ENCODE measurements at regions not wholly inside any gene's neighbourhood (a gene's known extent, or its start where the extent isn't known, plus 50 kb on each side); places are given as distances from the start of the nearest gene placed in this dataset.

DNA sequence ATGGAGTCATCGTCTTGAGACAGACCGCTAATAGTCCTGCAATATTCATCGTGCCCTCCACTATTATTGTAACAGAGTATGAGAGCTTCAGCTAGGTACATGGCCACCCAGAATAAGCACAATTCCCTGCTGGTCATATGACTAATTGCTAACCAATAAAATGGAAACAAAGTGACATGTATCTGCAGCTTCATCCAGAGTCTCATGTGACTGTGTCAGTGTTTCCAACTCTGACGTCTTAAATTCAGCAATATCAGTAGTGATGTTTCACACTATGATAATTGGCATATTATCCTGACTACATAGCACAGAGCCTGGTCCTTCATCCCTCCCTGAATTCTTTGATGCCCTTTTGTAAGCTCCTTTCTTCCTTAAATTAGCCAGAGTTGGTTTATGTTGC lies 167.4 kb downstream of the RPS29 start:
- no peaks in the 10 kb centered on the region for H3K79me2 ChIP-seq (ENCODE audit: insufficient read depth, low read length)
- Mint-ChIP-seq H3K27ac (no peak overlapping the region), H3K4me3 (no peak overlapping the region), H3K4me1 (no peaks in the 10 kb centered on the region), H3K27me3 (ENCODE audit: low read depth in 3 of 3) (peaks cover 0 to 6% (median 2%) of the 10 kb centered on the region in 3 donors), H3K9me3 (peaks cover 0 to 3% (median 0%) of the 10 kb centered on the region in 7 donors), H3K36me3 (no peaks in the 10 kb centered on the region)
- no peaks in the 10 kb centered on the region for H3K36me3 ChIP-seq (replicated peaks in 1 of 2; ENCODE audit: control insufficient read depth in 1 of 2, insufficient read depth in 2 of 2, low read length in 2 of 2)
- WGBS (ENCODE audit: insufficient coverage), result 67% methylated on average over 1 of the region's 4 CpGs
- no peak overlapping the region for H3K9ac ChIP-seq (ENCODE audit: insufficient read depth, low read length, poor library complexity, severe bottlenecking)
- no peak for DNase-seq
- TF ChIP-seq, protein P1, sequence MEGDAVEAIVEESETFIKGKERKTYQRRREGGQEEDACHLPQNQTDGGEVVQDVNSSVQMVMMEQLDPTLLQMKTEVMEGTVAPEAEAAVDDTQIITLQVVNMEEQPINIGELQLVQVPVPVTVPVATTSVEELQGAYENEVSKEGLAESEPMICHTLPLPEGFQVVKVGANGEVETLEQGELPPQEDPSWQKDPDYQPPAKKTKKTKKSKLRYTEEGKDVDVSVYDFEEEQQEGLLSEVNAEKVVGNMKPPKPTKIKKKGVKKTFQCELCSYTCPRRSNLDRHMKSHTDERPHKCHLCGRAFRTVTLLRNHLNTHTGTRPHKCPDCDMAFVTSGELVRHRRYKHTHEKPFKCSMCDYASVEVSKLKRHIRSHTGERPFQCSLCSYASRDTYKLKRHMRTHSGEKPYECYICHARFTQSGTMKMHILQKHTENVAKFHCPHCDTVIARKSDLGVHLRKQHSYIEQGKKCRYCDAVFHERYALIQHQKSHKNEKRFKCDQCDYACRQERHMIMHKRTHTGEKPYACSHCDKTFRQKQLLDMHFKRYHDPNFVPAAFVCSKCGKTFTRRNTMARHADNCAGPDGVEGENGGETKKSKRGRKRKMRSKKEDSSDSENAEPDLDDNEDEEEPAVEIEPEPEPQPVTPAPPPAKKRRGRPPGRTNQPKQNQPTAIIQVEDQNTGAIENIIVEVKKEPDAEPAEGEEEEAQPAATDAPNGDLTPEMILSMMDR (IDR thresholded peaks at IDR 0.05), result no peak
- H2AFZ ChIP-seq (ENCODE audit: insufficient read depth, low read depth, low read length, poor library complexity, severe bottlenecking), result no peak overlapping the region
- no peaks in the 10 kb centered on the region for H3K4me1 ChIP-seq (ENCODE audit: control insufficient read depth in 1 of 2, insufficient read depth in 2 of 2, low read length in 2 of 2)
- no peaks in the 10 kb centered on the region for H4K20me1 ChIP-seq (ENCODE audit: insufficient read depth, low read length)
- H3K4me2 ChIP-seq (replicated peaks; ENCODE audit: extremely low read depth, low read length, poor library complexity, severe bottlenecking), result no peak overlapping the region
- H3K27me3 ChIP-seq (ENCODE audit: control insufficient read depth in 2 of 2, insufficient read depth in 2 of 2, low read length in 2 of 2), result peaks cover 0 to 4% of the 10 kb centered on the region in 2 donors
- no peaks in the 10 kb centered on the region for H3K9me3 ChIP-seq (replicated peaks in 1 of 2; ENCODE audit: control insufficient read depth in 1 of 2, insufficient read depth in 1 of 2, low read length in 2 of 2)
- H3K4me3 ChIP-seq (replicated peaks in 1 of 3; ENCODE audit: low read depth in 2 of 3, low read length in 3 of 3), result no peak overlapping the region
- intact Hi-C loops (cut with micrococcal nuclease), result no loop called here
- no peak overlapping the region for H3K27ac ChIP-seq (ENCODE audit: low read depth in 1 of 2, low read length in 2 of 2)

DNA sequence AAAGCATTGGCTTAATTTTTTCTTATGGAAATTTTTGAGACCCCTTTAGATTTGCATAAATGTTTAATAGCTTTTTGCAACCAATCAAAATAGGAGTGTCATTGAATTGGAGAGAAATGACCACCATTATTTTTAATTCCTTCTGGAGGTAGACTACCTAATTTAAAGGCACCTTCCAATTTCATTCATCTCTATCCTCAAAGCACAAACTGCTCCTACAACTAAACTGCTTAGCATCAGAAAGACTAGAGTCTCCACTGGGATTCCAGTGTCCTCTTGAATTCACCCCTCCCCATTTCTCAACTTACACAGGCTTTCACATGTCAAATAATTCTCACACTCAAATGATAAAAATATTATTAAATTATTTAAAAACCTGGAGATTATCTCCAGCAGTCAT lies 168.4 kb downstream of the RPS29 start:
- H3K27ac ChIP-seq (ENCODE audit: low read depth in 1 of 2, low read length in 2 of 2), result no peak overlapping the region
- DNase-seq, result no peak
- peaks cover 0 to 4% of the 10 kb centered on the region in 2 donors for H3K27me3 ChIP-seq (ENCODE audit: control insufficient read depth in 2 of 2, insufficient read depth in 2 of 2, low read length in 2 of 2)
- H3K4me1 ChIP-seq (ENCODE audit: control insufficient read depth in 1 of 2, insufficient read depth in 2 of 2, low read length in 2 of 2), result no peaks in the 10 kb centered on the region
- no peaks in the 10 kb centered on the region for H3K36me3 ChIP-seq (replicated peaks in 1 of 2; ENCODE audit: control insufficient read depth in 1 of 2, insufficient read depth in 2 of 2, low read length in 2 of 2)
- no peaks in the 10 kb centered on the region for H3K9me3 ChIP-seq (replicated peaks in 1 of 2; ENCODE audit: control insufficient read depth in 1 of 2, insufficient read depth in 1 of 2, low read length in 2 of 2)
- no peaks in the 10 kb centered on the region for H4K20me1 ChIP-seq (ENCODE audit: insufficient read depth, low read length)
- intact Hi-C loops (cut with micrococcal nuclease), result no loop called here
- no peak overlapping the region for H3K27ac Mint-ChIP-seq
- no peaks in the 10 kb centered on the region for H3K4me1 Mint-ChIP-seq
- TF ChIP-seq, protein P1 (IDR thresholded peaks at IDR 0.05), result no peak
- H3K9me3 Mint-ChIP-seq, result peaks cover 0 to 3% (median 0%) of the 10 kb centered on the region in 7 donors
- no peak overlapping the region for H2AFZ ChIP-seq (ENCODE audit: insufficient read depth, low read depth, low read length, poor library complexity, severe bottlenecking)
- H3K27me3 Mint-ChIP-seq (ENCODE audit: low read depth in 3 of 3), result peaks cover 0 to 6% (median 2%) of the 10 kb centered on the region in 3 donors
- H3K4me3 Mint-ChIP-seq, result no peak overlapping the region
- H3K4me2 ChIP-seq (replicated peaks; ENCODE audit: extremely low read depth, low read length, poor library complexity, severe bottlenecking), result no peak overlapping the region
- H3K9ac ChIP-seq (ENCODE audit: insufficient read depth, low read length, poor library complexity, severe bottlenecking), result no peak overlapping the region
- no peak overlapping the region for H3K4me3 ChIP-seq (replicated peaks in 1 of 3; ENCODE audit: low read depth in 2 of 3, low read length in 3 of 3)
- no peaks in the 10 kb centered on the region for H3K36me3 Mint-ChIP-seq
- no peaks in the 10 kb centered on the region for H3K79me2 ChIP-seq (ENCODE audit: insufficient read depth, low read length)
